Endothelial cell of umbilical vein (primary cell): ENCODE measurements at regions not wholly inside any gene's neighbourhood (a gene's known extent, or its start where the extent isn't known, plus 50 kb on each side); places are given as distances from the start of the nearest gene placed in this dataset.

Experiments
- BruUV-seq: library from RNA; stranded (reverse); fragments of 400-500 nt; replicated peaks from 2 replicates; lab custom pipeline; 2021; lab: Mats Ljungman, UMichigan
- CTCF ChIA-PET: fragments of 300-600, 350-600 bp; sonication (Branson Sonifier 250); formaldehyde crosslinking; loops from one replicate; lab custom pipeline; 2021; ENCODE audit warnings: antibody characterized with exemption, inconsistent platforms; lab: Charles Lee
- POLR2A ChIA-PET: fragments of 300-600, 350-600 bp; sonication (Branson Sonifier 250); formaldehyde crosslinking; loops from one replicate; lab custom pipeline; 2021; ENCODE audit warnings: antibody characterized with exemption, inconsistent platforms; lab: Charles Lee
- DNase-seq: peaks from one replicate; pipeline ENCODE4 v3.0.0-alpha.2; 2011; ENCODE audit warnings: low read depth, low spot score
- FAIRE-seq: peaks from 2 replicates; lab custom pipeline; 2011; peaks lifted over from hg19 to GRCh38; lab: Jason Lieb, UNC
- H2AFZ ChIP-seq: 2 replicates; pipeline ENCODE4 v1.6.0; 2012; ENCODE audit warnings: low read depth, low read length, control low read depth, inconsistent platforms
- H3K27ac ChIP-seq: 2 replicates; pipeline ENCODE4 v1.5.1; 2011; ENCODE audit warnings: low read depth, mild to moderate bottlenecking, control low read depth, low read length, moderate library complexity; ENCODE audit not compliant: insufficient read depth
- H3K27me3 ChIP-seq, 2 experiments: 2 replicates each; pipeline versions ENCODE4 v1.6.0 to v1.6.1; 2011; ENCODE audit warnings: low read length in 2 of 2, mixed read lengths in 1 of 2; ENCODE audit not compliant: control insufficient read depth in 2 of 2, insufficient read depth in 2 of 2
- H3K36me3 ChIP-seq, 2 experiments: 2 replicates in 1 of 2; 3 replicates in 1 of 2; pipeline ENCODE4 v1.5.1; 2011; ENCODE audit warnings: low read length in 2 of 2, mild to moderate bottlenecking in 1 of 2, moderate library complexity in 1 of 2; ENCODE audit not compliant: control insufficient read depth in 2 of 2, insufficient read depth in 2 of 2; ENCODE audit errors: extremely low read depth in 1 of 2
- H3K4me1 ChIP-seq: 3 replicates; pipeline ENCODE4 v1.5.1; 2011; ENCODE audit warnings: mild to moderate bottlenecking, low read length; ENCODE audit not compliant: control insufficient read depth, insufficient read depth; ENCODE audit errors: extremely low read depth
- H3K4me2 ChIP-seq: 2 replicates; pipeline ENCODE4 v1.6.1; 2011; ENCODE audit warnings: low read length, control low read depth, mixed read lengths; ENCODE audit not compliant: insufficient read depth
- H3K4me3 ChIP-seq, 3 experiments: fragments of 200-600 bp in 1 of 3; sonication (generic), shearing (Covaris generic) in 1 of 3; replicated peaks in 1 of 3; 2 replicates each; pipeline ENCODE4 v1.5.1; 2011 to 2016; ENCODE audit warnings: control low read depth in 3 of 3, low read length in 3 of 3, mild to moderate bottlenecking in 2 of 3, inconsistent platforms in 1 of 3, low read depth in 1 of 3, moderate library complexity in 1 of 3; ENCODE audit not compliant: insufficient read depth in 1 of 3
- H3K79me2 ChIP-seq: 2 replicates; pipeline ENCODE4 v1.6.0; 2012; ENCODE audit warnings: low read length, inconsistent platforms; ENCODE audit not compliant: control insufficient read depth, insufficient read depth
- H3K9ac ChIP-seq: replicated peaks from 2 replicates; pipeline ENCODE3; 2011; ENCODE audit warnings: low read length, control low read depth; ENCODE audit not compliant: insufficient read depth; ENCODE audit errors: extremely low read depth
- H3K9me1 ChIP-seq: replicated peaks from 3 replicates; pipeline ENCODE4 v1.6.0; 2011; ENCODE audit warnings: mild to moderate bottlenecking, low read length; ENCODE audit not compliant: control insufficient read depth, insufficient read depth; ENCODE audit errors: extremely low read depth
- H3K9me3 ChIP-seq: replicated peaks from 2 replicates; pipeline ENCODE4 v1.5.1; 2012; ENCODE audit warnings: low read length, inconsistent platforms; ENCODE audit not compliant: control insufficient read depth, insufficient read depth
- H4K20me1 ChIP-seq: replicated peaks from 2 replicates; pipeline ENCODE3; 2011; ENCODE audit warnings: mild to moderate bottlenecking, low read length; ENCODE audit not compliant: control insufficient read depth, insufficient read depth; ENCODE audit errors: extremely low read depth
- EZH2 ChIP-seq: IDR thresholded peaks from 2 replicates; pipeline ENCODE4 v1.6.1; 2012; ENCODE audit warnings: borderline replicate concordance, low read depth, mild to moderate bottlenecking, moderate library complexity, low read length, inconsistent platforms; ENCODE audit not compliant: severe bottlenecking
- FOS ChIP-seq: IDR thresholded peaks from 2 replicates; pipeline ENCODE4 v1.6.1; 2011; ENCODE audit warnings: mild to moderate bottlenecking, low read length, moderate library complexity, borderline replicate concordance; ENCODE audit not compliant: insufficient read depth
- GATA2 ChIP-seq: IDR thresholded peaks from 2 replicates; pipeline ENCODE4 v1.7.0; 2011; ENCODE audit warnings: low read depth, mild to moderate bottlenecking, moderate library complexity, mixed read lengths, low read length; ENCODE audit not compliant: insufficient read length, insufficient read depth
- JUN ChIP-seq: IDR thresholded peaks from 2 replicates; pipeline ENCODE4 v1.6.1; 2011; ENCODE audit warnings: borderline replicate concordance, low read depth; ENCODE audit not compliant: insufficient read length, insufficient read depth
- MYC ChIP-seq: IDR thresholded peaks from one replicate; pipeline ENCODE4 v1.6.1; 2011; ENCODE audit warnings: mild to moderate bottlenecking, low read depth, low read length
- dilution Hi-C: fragments of 300-500 bp; cut with MboI; formaldehyde crosslinking; loops from one replicate; pipeline ENCODE4 v1.15.0; 2019; ENCODE audit warnings: low sequenced_read_pairs; ENCODE audit not compliant: extremely low pct_ligation_motif_present
- intact Hi-C: fragments of 100-400 bp; cut with micrococcal nuclease; formaldehyde crosslinking; loops from one replicate; pipeline ENCODE4 v1.10.0; 2022
- TF ChIP-seq, protein P1 (sequence below): IDR thresholded peaks from 2 replicates; pipeline ENCODE4 v1.6.1; 2011; ENCODE audit not compliant: insufficient read depth, insufficient read length
- TF ChIP-seq, protein P2 (sequence below), 2 donors: IDR thresholded peaks; 1 replicate in 1 of 2; 2 replicates in 1 of 2; pipeline ENCODE4 v1.5.1; 2011; ENCODE audit warnings: low read length in 2 of 2, mild to moderate bottlenecking in 2 of 2, moderate library complexity in 2 of 2, control low read depth in 1 of 2, inconsistent platforms in 1 of 2, low read depth in 1 of 2; ENCODE audit not compliant: insufficient read depth in 1 of 2; ENCODE audit errors: extremely low read depth in 1 of 2

DNA sequence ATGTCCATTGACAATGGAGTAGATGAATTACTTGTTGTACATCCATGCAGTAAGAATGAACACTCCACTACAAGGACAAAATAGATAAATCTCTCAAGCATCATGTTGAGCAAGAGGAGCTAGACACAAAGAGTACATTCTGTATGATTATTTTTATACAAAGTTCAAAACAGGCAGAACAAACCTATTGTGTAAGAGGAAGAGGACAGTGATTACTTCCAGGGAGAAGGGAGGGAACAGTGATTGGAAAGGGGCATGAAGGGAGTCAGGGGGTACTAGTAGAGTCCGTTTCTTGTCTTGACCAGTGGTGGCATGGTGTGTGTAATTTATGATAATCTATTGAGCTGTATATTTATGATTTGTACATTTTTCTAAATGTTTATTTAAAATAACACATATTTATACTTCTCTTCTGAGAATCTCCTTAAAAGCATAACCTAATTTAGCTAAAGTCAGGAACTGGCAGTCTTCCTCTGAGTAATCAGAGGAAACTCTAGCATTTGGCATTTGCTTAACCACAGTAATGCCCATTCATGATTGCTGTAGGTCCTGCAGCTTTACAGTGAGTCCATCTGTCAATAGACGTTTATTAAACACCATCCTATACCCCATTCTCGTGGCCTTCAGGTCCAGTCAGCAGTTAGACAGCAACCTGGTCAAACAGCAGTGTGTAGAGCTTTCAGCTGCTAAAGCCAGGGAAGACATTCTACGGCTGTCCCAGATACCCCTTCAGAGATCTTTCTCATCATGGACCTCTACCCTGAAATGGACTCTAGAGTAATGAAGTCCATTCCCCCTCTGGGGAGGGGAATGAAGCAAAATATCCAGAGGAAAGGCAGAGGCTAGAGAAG is 114.1 kb upstream of the GALNT2 start:
- TF ChIP-seq, protein P1, sequence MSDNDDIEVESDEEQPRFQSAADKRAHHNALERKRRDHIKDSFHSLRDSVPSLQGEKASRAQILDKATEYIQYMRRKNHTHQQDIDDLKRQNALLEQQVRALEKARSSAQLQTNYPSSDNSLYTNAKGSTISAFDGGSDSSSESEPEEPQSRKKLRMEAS, result no peak
- TF ChIP-seq MYC (no peak), FOS (no peak), JUN (no peak), EZH2 (no peak), GATA2 (no peak)
- TF ChIP-seq, protein P2, sequence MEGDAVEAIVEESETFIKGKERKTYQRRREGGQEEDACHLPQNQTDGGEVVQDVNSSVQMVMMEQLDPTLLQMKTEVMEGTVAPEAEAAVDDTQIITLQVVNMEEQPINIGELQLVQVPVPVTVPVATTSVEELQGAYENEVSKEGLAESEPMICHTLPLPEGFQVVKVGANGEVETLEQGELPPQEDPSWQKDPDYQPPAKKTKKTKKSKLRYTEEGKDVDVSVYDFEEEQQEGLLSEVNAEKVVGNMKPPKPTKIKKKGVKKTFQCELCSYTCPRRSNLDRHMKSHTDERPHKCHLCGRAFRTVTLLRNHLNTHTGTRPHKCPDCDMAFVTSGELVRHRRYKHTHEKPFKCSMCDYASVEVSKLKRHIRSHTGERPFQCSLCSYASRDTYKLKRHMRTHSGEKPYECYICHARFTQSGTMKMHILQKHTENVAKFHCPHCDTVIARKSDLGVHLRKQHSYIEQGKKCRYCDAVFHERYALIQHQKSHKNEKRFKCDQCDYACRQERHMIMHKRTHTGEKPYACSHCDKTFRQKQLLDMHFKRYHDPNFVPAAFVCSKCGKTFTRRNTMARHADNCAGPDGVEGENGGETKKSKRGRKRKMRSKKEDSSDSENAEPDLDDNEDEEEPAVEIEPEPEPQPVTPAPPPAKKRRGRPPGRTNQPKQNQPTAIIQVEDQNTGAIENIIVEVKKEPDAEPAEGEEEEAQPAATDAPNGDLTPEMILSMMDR (IDR thresholded peaks at IDR 0.05; ENCODE audit: extremely low read depth in 1 of 2, insufficient read depth in 1 of 2, low read depth in 1 of 2, low read length in 2 of 2), result no peak
- Histone ChIP-seq H3K9me1 (no peaks in the 10 kb centered on the region), H4K20me1 (no peaks in the 10 kb centered on the region), H3K4me3 (no peak overlapping the region), H2AFZ (no peak overlapping the region), H3K4me1 (no peaks in the 10 kb centered on the region), H3K9ac (no peak overlapping the region), H3K9me3 (no peaks in the 10 kb centered on the region), H3K4me2 (no peak overlapping the region), H3K27me3 (no peaks in the 10 kb centered on the region), H3K27ac (no peak overlapping the region), H3K79me2 (no peaks in the 10 kb centered on the region), H3K36me3 (no peaks in the 10 kb centered on the region)
- no peak for FAIRE-seq
- DNase-seq, result no peak
- ChIA-PET POLR2A (no interaction called here), CTCF (no interaction called here)
- intact Hi-C loops (no loop called here), dilution Hi-C loops (no loop called here)
- no TSS peak for BruUV-seq
